H9 (cell line): ENCODE measurements at regions not wholly inside any gene's neighbourhood (a gene's known extent, or its start where the extent isn't known, plus 50 kb on each side); places are given as distances from the start of the nearest gene placed in this dataset.

Experiments used
- DNase-seq: peaks from one replicate; pipeline ENCODE4 v3.0.0-alpha.2; 2017
- H2AFZ ChIP-seq: one replicate; pipeline ENCODE4 v1.6.1; 2013; ENCODE audit warnings: mild to moderate bottlenecking, low read length, control low read depth, moderate library complexity
- H2AK5ac ChIP-seq: 2 replicates; pipeline ENCODE4 v1.6.1; 2013; ENCODE audit warnings: low read length, control low read depth, mixed read lengths; ENCODE audit not compliant: insufficient read length
- H2BK120ac ChIP-seq: one replicate; pipeline ENCODE4 v1.6.1; 2013; ENCODE audit warnings: low read depth, mild to moderate bottlenecking, low read length, control low read depth, inconsistent platforms; ENCODE audit not compliant: poor library complexity, severe bottlenecking
- H2BK12ac ChIP-seq: 2 replicates; pipeline ENCODE4 v1.6.1; 2013; ENCODE audit warnings: low read length, control low read depth, mixed read lengths, low read depth; ENCODE audit not compliant: insufficient read length
- H2BK15ac ChIP-seq: 2 replicates; pipeline ENCODE4 v1.6.1; 2013; ENCODE audit warnings: low read depth, low read length, control low read depth
- H2BK20ac ChIP-seq: one replicate; pipeline ENCODE4 v1.6.1; 2013; ENCODE audit warnings: low read depth, mild to moderate bottlenecking, low read length, control low read depth, inconsistent platforms; ENCODE audit not compliant: poor library complexity, severe bottlenecking
- H2BK5ac ChIP-seq: 2 replicates; pipeline ENCODE4 v1.6.1; 2013; ENCODE audit warnings: low read length, control low read depth, mixed read lengths; ENCODE audit not compliant: insufficient read length
- H3K14ac ChIP-seq: 2 replicates; pipeline ENCODE4 v1.6.1; 2013; ENCODE audit warnings: low read length, control low read depth; ENCODE audit not compliant: insufficient read depth
- H3K18ac ChIP-seq: 2 replicates; pipeline ENCODE4 v1.6.1; 2013; ENCODE audit warnings: low read depth, mild to moderate bottlenecking, mixed read lengths, low read length, control low read depth; ENCODE audit not compliant: insufficient read length
- H3K23ac ChIP-seq: 2 replicates; pipeline ENCODE4 v1.6.1; 2013; ENCODE audit warnings: low read length, control low read depth, mixed read lengths, low read depth; ENCODE audit not compliant: insufficient read length
- H3K23me2 ChIP-seq: 2 replicates; pipeline ENCODE4 v1.6.1; 2013; ENCODE audit warnings: low read depth, mild to moderate bottlenecking, mixed read lengths, low read length, control low read depth; ENCODE audit not compliant: insufficient read length, poor library complexity, severe bottlenecking
- H3K27ac ChIP-seq: 2 replicates; pipeline ENCODE4 v1.5.1; 2013; ENCODE audit warnings: low read length, control low read depth, mixed read lengths, low read depth; ENCODE audit not compliant: insufficient read length
- H3K27me3 ChIP-seq: 2 replicates; pipeline ENCODE4 v1.6.1; 2013; ENCODE audit warnings: low read length, control low read depth, inconsistent platforms; ENCODE audit not compliant: insufficient read depth
- H3K4ac ChIP-seq: 2 replicates; pipeline ENCODE4 v1.6.1; 2013; ENCODE audit warnings: low read depth, mild to moderate bottlenecking, control low read depth, inconsistent platforms, low read length, moderate library complexity
- H3K4me1 ChIP-seq: 2 replicates; pipeline ENCODE4 v1.6.1; 2013; ENCODE audit warnings: low read length, control low read depth, inconsistent platforms; ENCODE audit not compliant: insufficient read depth
- H3K4me2 ChIP-seq: 2 replicates; pipeline ENCODE4 v1.6.1; 2013; ENCODE audit warnings: low read length, control low read depth, mixed read lengths; ENCODE audit not compliant: insufficient read length, insufficient read depth
- H3K56ac ChIP-seq: 2 replicates; pipeline ENCODE4 v1.6.1; 2013; ENCODE audit warnings: low read depth, mild to moderate bottlenecking, mixed read lengths, low read length, control low read depth; ENCODE audit not compliant: insufficient read length
- H3K79me1 ChIP-seq: 2 replicates; pipeline ENCODE4 v1.6.1; 2013; ENCODE audit warnings: low read depth, mild to moderate bottlenecking, moderate library complexity, low read length, control low read depth, inconsistent platforms; ENCODE audit not compliant: insufficient read depth, poor library complexity, severe bottlenecking
- H3K79me2 ChIP-seq: 2 replicates; pipeline ENCODE4 v1.6.1; 2013; ENCODE audit warnings: low read length, control low read depth, inconsistent platforms; ENCODE audit not compliant: insufficient read depth
- H3K9ac ChIP-seq: 2 replicates; pipeline ENCODE4 v1.6.1; 2013; ENCODE audit warnings: low read length, control low read depth, mixed read lengths; ENCODE audit not compliant: insufficient read length; ENCODE audit errors: extremely low read depth
- H3K9me3 ChIP-seq: one replicate; pipeline ENCODE4 v1.6.1; 2013; ENCODE audit warnings: low read depth, low read length, inconsistent platforms; ENCODE audit not compliant: control insufficient read depth
- H3T11ph ChIP-seq: one replicate; pipeline ENCODE4 v1.6.1; 2013; ENCODE audit warnings: mild to moderate bottlenecking, low read length, control low read depth, inconsistent platforms
- H4K20me1 ChIP-seq: one replicate; pipeline ENCODE4 v1.6.1; 2013; ENCODE audit not compliant: control insufficient read depth, insufficient read length, insufficient read depth
- H4K5ac ChIP-seq: 2 replicates; pipeline ENCODE4 v1.6.1; 2013; ENCODE audit warnings: low read depth, mild to moderate bottlenecking, mixed read lengths, low read length, control low read depth; ENCODE audit not compliant: insufficient read length
- H4K8ac ChIP-seq: replicated peaks from 2 replicates; pipeline ENCODE4 v1.6.1; 2013; ENCODE audit warnings: low read length, control low read depth, mixed read lengths, low read depth; ENCODE audit not compliant: insufficient read length
- H4K91ac ChIP-seq: 2 replicates; pipeline ENCODE4 v1.6.1; 2013; ENCODE audit warnings: low read depth, mild to moderate bottlenecking, moderate library complexity, mixed read lengths, low read length, control low read depth; ENCODE audit not compliant: insufficient read length
- H3K27ac Mint-ChIP-seq, 3 experiments: 2 replicates in 2 of 3; 3 replicates in 1 of 3; pipeline ENCODE4 v1.8.0; 2020 to 2021; ENCODE audit warnings: mixed read lengths in 3 of 3, mild to moderate bottlenecking in 1 of 3, moderate library complexity in 1 of 3
- H3K27me3 Mint-ChIP-seq: 2 replicates; pipeline ENCODE4 v1.8.0; 2021; ENCODE audit warnings: low read depth, mild to moderate bottlenecking, moderate library complexity, mixed read lengths
- H3K36me3 Mint-ChIP-seq, 3 experiments: 2 replicates in 2 of 3; 3 replicates in 1 of 3; pipeline ENCODE4 v1.8.0; 2020 to 2021; ENCODE audit warnings: low read depth in 3 of 3, mixed read lengths in 3 of 3; ENCODE audit not compliant: insufficient read depth in 1 of 3
- H3K4me1 Mint-ChIP-seq, 2 experiments: 2 replicates each; pipeline ENCODE4 v1.8.0; 2020; ENCODE audit warnings: mixed read lengths in 2 of 2
- H3K4me3 Mint-ChIP-seq, 2 experiments: 2 replicates in 1 of 2; 3 replicates in 1 of 2; pipeline ENCODE4 v1.8.0; 2020 to 2021; ENCODE audit warnings: mild to moderate bottlenecking in 2 of 2, mixed read lengths in 2 of 2, moderate library complexity in 1 of 2
- H3K9me3 Mint-ChIP-seq, 2 experiments: 2 replicates in 1 of 2; 3 replicates in 1 of 2; pipeline ENCODE4 v1.8.0; 2020; ENCODE audit warnings: mild to moderate bottlenecking in 2 of 2, mixed read lengths in 2 of 2, moderate library complexity in 1 of 2
- whole genome bisulfite sequencing: extraction: QIAGEN DNeasy Blood & Tissue Kit; methylation state at CpG from one replicate; pipeline ENCODE4 v1.1.7; 2013; ENCODE audit warnings: missing lambda C conversion rate, low lambda C conversion rate, mixed read lengths; ENCODE audit not compliant: insufficient read length; ENCODE audit errors: extremely low coverage; 5-methylcytosine and 5-hydroxymethylcytosine counted together
- TF ChIP-seq, protein P1 (sequence below): fragments of 200-600 bp; sonication (generic); conservative IDR thresholded peaks from 3 replicates; pipeline ENCODE4 v1.8.0; 2021; ENCODE audit warnings: antibody characterized with exemption, mild to moderate bottlenecking

DNA sequence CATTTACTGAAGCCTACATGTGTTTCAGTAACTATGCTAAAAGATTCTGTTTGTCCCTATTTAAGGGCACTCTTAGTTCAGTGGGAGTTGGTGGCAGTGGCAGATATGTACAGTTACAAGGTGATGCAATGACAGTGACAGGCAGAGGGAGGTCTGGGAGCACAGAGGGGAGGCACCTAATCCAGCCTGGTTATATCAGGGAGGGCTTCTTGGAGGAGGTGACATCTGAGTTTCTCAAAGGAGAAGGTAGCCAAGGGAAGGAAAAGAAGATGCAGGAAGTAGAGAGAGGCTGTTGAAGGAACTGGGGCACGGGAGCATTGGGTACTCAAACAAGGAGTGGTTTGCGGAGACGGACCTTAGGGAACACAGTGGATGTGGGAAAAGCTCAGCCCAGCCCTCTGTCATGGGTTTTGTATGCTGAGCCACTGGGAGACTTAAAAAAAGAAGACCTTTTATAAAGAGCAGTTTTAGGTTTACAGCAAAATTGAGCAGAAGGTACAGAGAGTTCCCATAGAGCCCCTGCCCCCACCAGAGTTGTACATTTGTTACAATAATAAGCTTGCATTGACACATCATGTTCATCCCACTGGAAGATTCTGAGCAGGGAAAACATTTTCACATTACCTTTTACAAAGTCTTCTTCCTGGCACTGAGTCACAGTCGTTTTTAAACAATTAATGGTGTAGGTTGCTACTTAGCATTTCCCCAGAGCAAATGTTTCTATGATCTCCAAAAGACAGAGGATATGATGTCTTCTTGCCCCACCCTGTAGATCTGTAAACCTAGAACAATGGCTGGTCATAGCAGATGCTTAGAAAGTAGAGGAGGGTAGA, 83.0 kb upstream of the TAF1B start:
- no peaks in the 10 kb centered on the region for H3K79me2 ChIP-seq
- no peaks in the 10 kb centered on the region; a peak in 1 of 5 replicates for H3K9me3 Mint-ChIP-seq

More for the DNA sequence above, 83.0 kb upstream of the TAF1B start:
- no peaks in the 10 kb centered on the region for H4K20me1 ChIP-seq
- H3K4me2 ChIP-seq = no peak overlapping the region
- H4K5ac ChIP-seq = no peak overlapping the region
- no peaks in the 10 kb centered on the region for H3K23me2 ChIP-seq
- H2BK20ac ChIP-seq = no peak overlapping the region
- no CpG with 5 or more reads among the region's 4 CpGs for whole genome bisulfite sequencing
- H4K91ac ChIP-seq = no peak overlapping the region
- H3K4me1 Mint-ChIP-seq = peaks cover 19 to 28% of the 10 kb centered on the region in 2 experiments
- no peak overlapping the region for H2AFZ ChIP-seq
- H3K23ac ChIP-seq = no peak overlapping the region
- H3K27ac ChIP-seq = no peak overlapping the region
- no peak for DNase-seq
- no peaks in the 10 kb centered on the region for H3K9me3 ChIP-seq
- no peak overlapping the region for H3K4ac ChIP-seq
- no peak overlapping the region for H3T11ph ChIP-seq
- no peak overlapping the region for H3K4me3 Mint-ChIP-seq
- H2BK120ac ChIP-seq = no peak overlapping the region
- H3K9ac ChIP-seq = no peak overlapping the region
- no peaks in the 10 kb centered on the region; a peak in 2 of 7 replicates for H3K36me3 Mint-ChIP-seq
- H3K14ac ChIP-seq = no peak overlapping the region
- H2AK5ac ChIP-seq = no peak overlapping the region
- H3K79me1 ChIP-seq = no peaks in the 10 kb centered on the region
- no peak overlapping the region for H2BK15ac ChIP-seq
- TF ChIP-seq, protein P1, sequence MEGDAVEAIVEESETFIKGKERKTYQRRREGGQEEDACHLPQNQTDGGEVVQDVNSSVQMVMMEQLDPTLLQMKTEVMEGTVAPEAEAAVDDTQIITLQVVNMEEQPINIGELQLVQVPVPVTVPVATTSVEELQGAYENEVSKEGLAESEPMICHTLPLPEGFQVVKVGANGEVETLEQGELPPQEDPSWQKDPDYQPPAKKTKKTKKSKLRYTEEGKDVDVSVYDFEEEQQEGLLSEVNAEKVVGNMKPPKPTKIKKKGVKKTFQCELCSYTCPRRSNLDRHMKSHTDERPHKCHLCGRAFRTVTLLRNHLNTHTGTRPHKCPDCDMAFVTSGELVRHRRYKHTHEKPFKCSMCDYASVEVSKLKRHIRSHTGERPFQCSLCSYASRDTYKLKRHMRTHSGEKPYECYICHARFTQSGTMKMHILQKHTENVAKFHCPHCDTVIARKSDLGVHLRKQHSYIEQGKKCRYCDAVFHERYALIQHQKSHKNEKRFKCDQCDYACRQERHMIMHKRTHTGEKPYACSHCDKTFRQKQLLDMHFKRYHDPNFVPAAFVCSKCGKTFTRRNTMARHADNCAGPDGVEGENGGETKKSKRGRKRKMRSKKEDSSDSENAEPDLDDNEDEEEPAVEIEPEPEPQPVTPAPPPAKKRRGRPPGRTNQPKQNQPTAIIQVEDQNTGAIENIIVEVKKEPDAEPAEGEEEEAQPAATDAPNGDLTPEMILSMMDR = no peak
- no peak overlapping the region for H2BK5ac ChIP-seq
- H2BK12ac ChIP-seq = no peak overlapping the region
- H4K8ac ChIP-seq = no peak overlapping the region
- H3K27me3 ChIP-seq = no peaks in the 10 kb centered on the region
- no peak overlapping the region for H3K18ac ChIP-seq
- H3K56ac ChIP-seq = no peak overlapping the region
- H3K4me1 ChIP-seq = peaks cover 7% of the 10 kb centered on the region; the same call in 1 of the 2 replicates
- H3K27ac Mint-ChIP-seq = no peak overlapping the region
- H3K27me3 Mint-ChIP-seq = peaks cover 38% of the 10 kb centered on the region
